GM19468 (cell line): ENCODE measurements at regions not wholly inside any gene's neighbourhood (a gene's known extent, or its start where the extent isn't known, plus 50 kb on each side); places are given as distances from the start of the nearest gene placed in this dataset.

Experiments
- ATAC-seq: cut with Tn5 transposase; IDR thresholded peaks from one replicate; pipeline ENCODE4 v1.9.1; 2021; ENCODE audit warnings: mild to moderate bottlenecking, moderate library complexity, moderate number of reproducible peaks; ENCODE audit not compliant: unreplicated experiment; ENCODE audit errors: extremely low read depth

- no peak for ATAC-seq
Observed at GRCh38 chr3:106692624-106693023, 684.6 kb upstream of the CCDC54 start.

DNA sequence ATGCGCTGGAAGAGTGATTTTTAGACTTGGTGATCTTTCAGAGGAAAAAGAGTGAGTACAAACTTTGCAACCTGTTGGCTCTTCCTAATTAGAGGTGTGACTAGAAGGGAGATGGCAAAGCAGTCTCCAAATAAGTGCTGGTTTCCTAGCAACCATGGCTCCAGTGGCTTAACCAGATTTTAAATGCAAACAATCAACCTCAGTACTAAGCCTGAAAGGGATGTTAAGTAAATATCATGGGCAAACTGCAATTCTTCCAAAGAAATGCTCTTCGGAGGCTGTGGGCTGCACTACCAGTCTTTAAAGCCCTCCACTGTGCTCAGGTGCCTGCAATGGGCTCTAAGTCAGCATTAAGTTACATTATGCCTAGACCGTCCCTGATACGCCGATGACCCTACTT lies 678.1 kb upstream of the CCDC54 start:
- no peak for ATAC-seq

GRCh38 chr3:106700981-106701380 lies 676.3 kb upstream of the CCDC54 start:
- no peak for ATAC-seq

- no peak for ATAC-seq
Observed at GRCh38 chr3:106703524-106703923, 673.7 kb upstream of the CCDC54 start.

GRCh38 chr3:106707347-106707746 lies 669.9 kb upstream of the CCDC54 start:
- ATAC-seq, result no peak

DNA sequence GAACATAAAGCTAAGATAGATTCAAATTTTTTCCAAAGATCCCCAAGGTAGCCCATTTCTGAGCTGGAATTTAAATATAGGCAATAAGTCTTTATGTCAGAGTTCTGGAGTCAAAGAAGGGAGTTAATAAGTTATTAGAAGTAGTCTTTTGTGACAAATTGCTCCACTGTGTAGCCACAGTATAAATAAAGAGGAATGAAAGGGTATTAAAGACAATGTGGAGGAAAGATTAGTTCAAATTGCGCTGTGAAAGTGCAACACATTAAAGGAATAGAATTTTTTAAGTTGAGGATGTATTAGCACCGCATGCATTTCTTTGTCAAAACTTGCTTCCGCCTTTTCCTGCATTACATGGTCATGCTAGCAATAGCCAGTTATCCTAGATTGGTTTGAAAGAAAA lies 666.6 kb upstream of the CCDC54 start:
- ATAC-seq, result no peak

DNA sequence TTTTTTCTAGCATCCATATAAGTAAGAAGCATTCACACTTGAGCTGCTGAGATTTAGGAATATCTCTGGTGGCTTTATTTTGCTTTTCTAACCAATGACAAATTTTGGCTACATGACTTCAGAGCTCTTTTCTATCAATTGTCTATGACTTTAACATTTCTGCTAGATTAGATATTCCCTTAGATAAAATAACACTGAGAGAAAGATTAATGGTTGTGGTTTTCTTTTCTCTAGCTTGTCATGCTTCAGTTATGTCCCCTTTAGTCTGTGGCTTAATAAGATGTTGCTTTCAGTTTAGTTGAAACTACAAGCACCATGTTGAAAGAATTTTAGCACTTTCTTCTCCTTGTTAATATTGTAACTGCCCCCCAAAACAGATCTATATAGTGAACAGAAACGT lies 665.6 kb upstream of the CCDC54 start:
- no peak for ATAC-seq

DNA sequence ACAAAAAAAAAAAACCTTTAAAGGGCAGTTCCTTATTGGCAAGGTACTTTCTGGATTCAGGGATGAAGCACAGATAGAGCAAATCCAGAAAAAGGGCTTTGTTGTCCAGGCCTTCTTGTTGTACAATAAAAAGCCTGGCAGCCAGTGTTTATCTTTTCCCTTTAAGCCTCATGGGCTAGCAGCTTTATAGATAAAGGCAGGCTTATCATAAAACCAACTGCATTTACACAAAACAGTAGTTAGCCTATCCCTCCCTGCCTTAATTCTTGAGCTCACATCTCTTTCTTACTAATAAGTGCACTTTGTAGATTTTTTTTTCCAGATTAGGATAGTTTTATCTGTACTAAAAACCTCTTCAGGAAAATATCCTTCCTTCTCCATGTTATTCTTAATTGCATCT lies 662.8 kb upstream of the CCDC54 start:
- ATAC-seq, result no peak

DNA sequence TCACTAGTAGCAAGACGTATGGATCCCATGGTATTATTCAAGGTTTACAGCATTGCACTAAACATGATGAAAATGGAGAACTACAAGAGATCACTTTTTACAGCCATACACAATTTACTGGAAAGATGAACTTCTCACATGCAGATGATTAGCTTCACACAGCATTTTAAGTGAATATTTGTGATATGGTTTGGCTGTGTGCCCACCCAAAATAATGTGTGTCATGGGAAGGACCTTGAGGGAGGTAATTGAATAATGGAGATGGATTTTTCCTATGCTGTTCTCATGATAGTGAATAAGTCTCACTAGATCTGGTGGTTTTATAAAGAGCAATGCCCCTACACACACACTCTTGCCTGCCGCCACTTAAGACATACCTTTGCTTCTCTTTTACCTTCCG lies 662.0 kb upstream of the CCDC54 start:
- ATAC-seq, result no peak

GRCh38 chr3:106717178-106717780 lies 660.0 kb upstream of the CCDC54 start:
- ATAC-seq, result no peak

DNA sequence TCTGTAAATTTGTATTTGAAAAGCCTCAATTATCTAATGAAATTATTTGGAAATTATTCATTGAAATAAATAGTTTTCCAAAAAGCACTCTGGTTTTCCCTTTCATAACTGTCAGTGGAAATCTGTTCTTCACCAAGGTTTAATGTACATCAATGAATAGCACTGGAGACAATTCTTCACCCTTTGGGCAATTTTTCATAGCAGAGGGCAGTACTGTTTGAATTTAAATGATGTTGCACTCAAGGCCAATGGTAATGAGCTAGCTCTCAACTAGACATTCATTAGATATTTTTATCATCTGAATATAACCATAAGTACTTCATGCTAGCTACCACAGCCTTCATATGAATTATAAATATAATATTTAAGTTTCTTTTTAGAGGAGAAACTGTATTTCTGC lies 658.2 kb upstream of the CCDC54 start:
- no peak for ATAC-seq

- ATAC-seq, result no peak
Observed at GRCh38 chr3:106719583-106719982, 657.7 kb upstream of the CCDC54 start.

- ATAC-seq, result no peak
Observed at GRCh38 chr3:106720510-106720909, 656.7 kb upstream of the CCDC54 start.

DNA sequence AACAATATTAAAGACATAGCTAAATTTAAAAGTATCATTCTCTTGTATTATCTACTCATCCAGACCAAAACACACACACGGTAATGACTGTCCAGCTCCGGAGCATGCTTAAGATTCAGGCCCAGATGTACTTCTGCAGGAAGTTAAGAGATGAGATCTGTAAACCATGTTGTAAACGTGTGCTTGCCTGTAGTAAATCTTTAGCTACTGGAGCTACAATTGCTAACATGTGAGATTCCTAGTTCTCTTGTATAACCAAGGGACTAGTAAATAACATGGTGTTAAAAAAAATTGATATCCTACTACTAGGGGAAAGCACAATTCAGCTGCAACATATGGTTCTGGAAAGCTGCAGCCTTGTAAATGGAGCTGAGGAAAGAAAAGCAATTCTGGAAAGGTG lies 651.7 kb upstream of the CCDC54 start:
- no peak for ATAC-seq

DNA sequence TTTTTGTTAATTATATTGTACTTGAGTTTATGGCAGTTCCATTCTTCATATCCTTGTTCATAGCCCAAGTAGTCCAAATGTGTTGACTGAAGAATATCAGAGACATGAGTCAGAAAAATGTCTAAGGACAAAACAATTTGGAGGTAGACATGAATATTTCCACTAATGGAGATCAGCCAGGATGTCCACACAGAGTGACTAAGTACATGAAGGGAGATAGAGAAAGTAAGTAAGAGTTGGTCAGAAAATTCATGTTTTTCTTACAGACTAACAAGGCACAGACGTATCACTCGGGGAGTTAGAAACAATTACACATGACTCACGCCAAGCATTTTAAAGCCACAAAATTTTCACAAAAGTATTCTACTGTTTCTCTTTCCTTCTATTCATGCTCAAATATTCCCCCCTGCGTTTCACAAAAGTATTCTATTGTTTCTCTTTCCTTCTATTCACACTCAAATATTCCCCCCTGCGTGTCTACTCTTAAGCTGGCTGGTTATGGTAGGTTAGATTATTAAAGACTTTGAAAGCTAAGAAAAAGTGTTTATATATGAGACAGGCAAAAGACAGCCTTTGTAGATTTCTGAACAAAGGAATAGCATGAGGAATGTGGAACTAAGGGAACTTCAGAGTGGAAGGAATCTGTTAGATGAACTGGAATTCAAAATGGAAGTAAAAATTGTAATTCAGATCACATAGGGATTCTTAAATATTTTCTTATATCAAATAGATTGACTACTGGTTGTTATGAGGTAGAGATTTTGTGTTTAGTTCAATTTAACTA lies 648.7 kb upstream of the CCDC54 start:
- ATAC-seq, result no peak

DNA sequence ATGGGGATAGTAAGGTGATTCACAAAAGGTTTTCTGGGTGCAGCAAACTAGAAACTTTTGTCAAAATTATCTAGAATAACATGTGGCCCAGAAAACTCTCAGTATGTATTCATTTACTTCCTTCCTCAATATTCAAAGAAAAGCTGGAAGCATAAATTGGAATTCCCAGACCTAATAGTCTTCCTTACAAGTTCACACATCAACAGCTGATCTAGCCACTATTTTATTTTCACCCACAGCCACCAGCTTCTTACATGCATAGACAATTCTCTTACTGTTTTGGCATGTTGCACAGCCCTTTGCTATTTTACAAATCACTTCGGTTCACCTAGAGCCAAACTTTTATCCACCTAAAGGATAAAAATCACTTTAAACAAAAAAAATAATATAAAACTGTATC lies 647.8 kb upstream of the CCDC54 start:
- ATAC-seq, result no peak

DNA sequence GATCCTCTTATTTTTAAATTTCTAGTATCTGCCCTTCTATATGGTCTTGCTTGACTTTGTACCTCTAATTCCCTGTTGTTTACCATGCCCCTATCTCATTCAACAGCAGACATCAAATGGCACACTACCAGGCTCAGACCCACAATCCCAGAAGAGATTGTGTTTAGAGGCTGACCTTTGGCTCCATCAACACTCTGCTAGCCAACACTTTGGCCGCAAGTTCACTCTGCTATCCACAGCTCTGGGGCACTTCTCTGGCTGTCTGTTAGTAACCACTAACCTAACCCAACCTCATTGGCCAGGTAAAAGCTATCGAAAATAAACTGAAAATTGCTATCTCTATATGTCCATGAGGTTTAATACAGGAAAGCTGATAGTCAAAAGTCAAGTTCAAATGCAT lies 646.0 kb upstream of the CCDC54 start:
- no peak for ATAC-seq

DNA sequence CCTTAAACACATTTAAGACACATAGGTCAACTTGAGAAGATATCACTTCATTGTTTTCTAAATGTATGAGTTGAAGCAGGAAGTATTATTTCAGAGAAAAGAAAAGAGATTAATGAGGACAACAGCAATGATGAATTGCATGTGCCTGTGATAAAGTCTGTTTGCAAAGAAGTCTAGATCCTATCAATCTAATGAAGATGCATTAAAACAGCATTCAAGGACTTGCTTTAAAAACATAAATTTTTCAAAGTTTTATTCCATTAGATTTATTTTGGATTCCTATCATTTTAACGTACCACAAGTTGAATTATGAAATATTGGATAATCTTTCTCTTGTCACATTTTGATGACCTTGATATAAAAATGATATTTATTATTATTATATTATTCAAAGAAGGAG lies 642.5 kb upstream of the CCDC54 start:
- ATAC-seq, result no peak

- no peak for ATAC-seq
Observed at GRCh38 chr3:106737265-106737664, 640.0 kb upstream of the CCDC54 start.

- no peak for ATAC-seq
Observed at GRCh38 chr3:106740116-106740515, 637.1 kb upstream of the CCDC54 start.

- no peak for ATAC-seq
Observed at GRCh38 chr3:106745344-106746168, 631.7 kb upstream of the CCDC54 start.
